Breast epithelium (tissue), 4 donors: ENCODE measurements at regions not wholly inside any gene's neighbourhood (a gene's known extent, or its start where the extent isn't known, plus 50 kb on each side); places are given as distances from the start of the nearest gene placed in this dataset.

Experiments used
- DNase-seq, 2 donors: peaks; one replicate each; pipeline ENCODE4 v3.0.0-alpha.2; 2019; ENCODE audit warnings: low spot score in 2 of 2
- H3K27ac ChIP-seq, 2 donors: fragments of 200-600 bp; sonication (generic) in 1 of 2; one replicate each; pipeline ENCODE4 v1.5.1; 2016 to 2019; ENCODE audit warnings: mild to moderate bottlenecking in 1 of 2
- H3K27me3 ChIP-seq, 2 donors: fragments of 200-600 bp; sonication (generic) in 1 of 2; one replicate each; pipeline versions ENCODE4 v1.5.1 to v1.6.0; 2017 to 2019; ENCODE audit warnings: control low read depth in 1 of 2, mild to moderate bottlenecking in 1 of 2
- H3K36me3 ChIP-seq: fragments of 200-600 bp; one replicate; pipeline ENCODE4 v1.5.1; 2019
- H3K4me1 ChIP-seq, 2 donors: fragments of 200-600 bp; sonication (generic); one replicate each; pipeline ENCODE4 v1.5.1; 2016 to 2019; ENCODE audit warnings: control low read depth in 1 of 2
- H3K4me3 ChIP-seq, 3 donors: fragments of 200-600 bp; sonication (generic); 1 replicate in 2 of 3; 2 replicates in 1 of 3; pipeline ENCODE4 v1.5.1; 2016 to 2019; ENCODE audit warnings: mild to moderate bottlenecking in 3 of 3, moderate library complexity in 2 of 3
- H3K9me3 ChIP-seq, 2 donors: fragments of 200-600 bp; sonication (generic) in 1 of 2; one replicate each; pipeline ENCODE4 v1.5.1; 2016 to 2019; ENCODE audit warnings: control low read depth in 1 of 2
- CTCF ChIP-seq, 3 donors: fragments of 450-650 bp; IDR thresholded peaks; one replicate each; pipeline ENCODE4 v1.5.1; 2016 to 2017; ENCODE audit warnings: antibody characterized with exemption in 3 of 3, mild to moderate bottlenecking in 3 of 3, moderate library complexity in 3 of 3
- POLR2A ChIP-seq: fragments of 450-650 bp; IDR thresholded peaks from one replicate; pipeline ENCODE4 v1.6.1; 2016; ENCODE audit warnings: antibody characterized with exemption, mild to moderate bottlenecking, moderate library complexity
- POLR2AphosphoS5 ChIP-seq, 3 donors: sonication (generic); formaldehyde crosslinking; IDR thresholded peaks; one replicate each; pipeline ENCODE4 v1.6.1; 2017; ENCODE audit warnings: antibody characterized with exemption in 3 of 3
- intact Hi-C: fragments of 100-400 bp; cut with DNase I; formaldehyde crosslinking; loops from one replicate; pipeline ENCODE4 v1.15.1; 2023; ENCODE audit warnings: low total_unique reads

DNA sequence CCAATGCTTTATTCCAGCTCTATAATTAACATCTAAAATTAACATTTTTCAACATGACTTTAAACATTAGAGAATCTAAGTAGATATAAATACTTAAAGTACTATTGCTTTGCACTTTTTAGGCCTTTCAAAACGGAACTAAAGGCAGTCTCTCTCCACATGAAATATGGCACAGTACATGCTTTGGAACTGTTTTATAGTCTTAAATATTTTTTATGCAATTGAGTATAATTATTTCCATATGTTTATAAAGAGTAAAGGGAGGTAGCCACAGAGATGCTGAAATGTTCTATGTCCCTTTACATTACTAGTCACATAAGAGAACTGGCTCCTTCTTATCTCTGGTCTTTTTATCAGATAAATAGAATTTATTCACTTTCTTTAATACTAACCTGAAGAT, 674.0 kb downstream of the PLCL1 start:
- no peak for DNase-seq
- TF ChIP-seq POLR2AphosphoS5 (IDR thresholded peaks at IDR 0.05) (no peak), CTCF (IDR thresholded peaks at IDR 0.05) (no peak), POLR2A (no peak)
- intact Hi-C loops: no loop called here
- no peaks in the 10 kb centered on the region for H3K4me1 ChIP-seq
- H3K27ac ChIP-seq: no peak overlapping the region
- H3K27me3 ChIP-seq: no peaks in the 10 kb centered on the region
- H3K9me3 ChIP-seq: no peaks in the 10 kb centered on the region
- no peaks in the 10 kb centered on the region for H3K36me3 ChIP-seq
- no peak overlapping the region for H3K4me3 ChIP-seq

DNA sequence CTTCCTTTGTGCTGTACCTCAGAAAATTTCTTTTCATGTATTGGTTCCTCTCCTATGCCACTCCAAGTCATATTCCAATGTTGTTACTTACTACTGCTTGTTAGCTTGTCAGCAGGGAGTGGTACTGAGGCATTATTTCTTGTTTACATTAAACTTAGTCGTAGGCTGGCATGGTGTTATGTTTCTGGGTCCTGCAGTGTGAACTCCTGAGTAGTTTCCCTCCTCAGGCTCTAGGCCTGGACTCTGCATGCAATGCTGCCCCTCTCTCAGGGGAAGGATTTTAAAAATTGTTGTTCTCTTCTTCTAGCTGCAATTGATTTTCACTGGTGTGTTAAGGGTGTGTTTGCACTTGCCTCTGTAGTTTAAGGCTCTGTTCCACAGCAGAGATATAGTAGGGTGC, 671.6 kb downstream of the PLCL1 start:
- DNase-seq: no peak
- no peaks in the 10 kb centered on the region for H3K4me1 ChIP-seq
- no peaks in the 10 kb centered on the region for H3K9me3 ChIP-seq
- TF ChIP-seq POLR2A (no peak), POLR2AphosphoS5 (IDR thresholded peaks at IDR 0.05) (no peak), CTCF (IDR thresholded peaks at IDR 0.05) (no peak)
- no peaks in the 10 kb centered on the region for H3K27me3 ChIP-seq
- H3K27ac ChIP-seq: no peak overlapping the region
- H3K36me3 ChIP-seq: no peaks in the 10 kb centered on the region
- intact Hi-C loops: no loop called here
- no peak overlapping the region for H3K4me3 ChIP-seq

- Histone ChIP-seq H3K27ac (no peak overlapping the region), H3K36me3 (no peaks in the 10 kb centered on the region), H3K4me3 (no peak overlapping the region), H3K4me1 (no peaks in the 10 kb centered on the region), H3K27me3 (no peaks in the 10 kb centered on the region), H3K9me3 (no peaks in the 10 kb centered on the region)
- no peak for TF ChIP-seq CTCF (IDR thresholded peaks at IDR 0.05)
- no peak for TF ChIP-seq POLR2A
- TF ChIP-seq POLR2AphosphoS5 (IDR thresholded peaks at IDR 0.05): no peak
- intact Hi-C loops: no loop called here
- DNase-seq: no peak
These were observed 666.9 kb downstream of the PLCL1 start for GRCh38 chr2:198471291-198471690.

DNA sequence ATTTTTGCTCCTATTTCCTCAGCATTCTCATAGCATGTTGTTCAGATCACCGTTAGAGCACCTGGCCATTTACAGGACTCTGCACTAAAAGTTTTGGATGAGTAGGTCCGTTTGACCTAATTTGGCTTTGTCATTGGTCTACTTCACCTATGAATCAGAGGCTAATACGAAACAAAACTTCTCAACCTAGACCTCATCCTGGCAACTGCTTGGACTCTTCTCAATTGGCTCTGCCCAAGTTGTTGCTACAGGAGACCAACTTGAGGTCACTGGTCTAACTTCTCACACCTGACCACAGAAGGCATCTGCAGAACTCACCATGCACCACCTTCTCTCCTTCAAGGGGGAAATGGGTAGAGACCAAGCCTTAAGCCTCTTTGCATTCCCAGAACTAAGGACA, 663.7 kb downstream of the PLCL1 start:
- Histone ChIP-seq H3K9me3 (no peaks in the 10 kb centered on the region), H3K4me1 (no peaks in the 10 kb centered on the region), H3K27me3 (no peaks in the 10 kb centered on the region), H3K4me3 (no peak overlapping the region), H3K27ac (no peak overlapping the region), H3K36me3 (no peaks in the 10 kb centered on the region)
- no peak for DNase-seq
- intact Hi-C loops: no loop called here
- TF ChIP-seq POLR2AphosphoS5 (IDR thresholded peaks at IDR 0.05) (no peak), POLR2A (no peak), CTCF (IDR thresholded peaks at IDR 0.05) (no peak)

DNA sequence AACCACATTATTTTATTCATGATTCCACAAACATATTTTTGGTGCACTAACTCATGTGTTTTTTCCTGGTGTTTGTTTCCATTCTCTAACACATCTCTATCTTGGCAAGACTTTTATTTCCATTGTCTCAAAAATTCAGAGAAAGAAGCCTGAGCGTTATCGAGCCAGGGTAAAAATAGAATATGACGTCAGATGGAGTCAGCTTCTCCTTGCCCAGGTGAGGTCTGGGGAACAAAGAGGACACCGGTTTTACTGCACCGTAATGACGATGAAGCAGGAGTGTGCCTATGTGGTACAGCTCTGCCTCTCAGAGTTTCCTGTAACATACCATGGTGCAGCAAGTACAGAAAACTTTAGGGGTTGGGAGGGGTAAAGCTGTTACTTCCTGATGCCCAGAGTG, 661.6 kb downstream of the PLCL1 start:
- H3K36me3 ChIP-seq: no peaks in the 10 kb centered on the region

More for the DNA sequence above, 661.6 kb downstream of the PLCL1 start:
- TF ChIP-seq POLR2AphosphoS5 (IDR thresholded peaks at IDR 0.05) (no peak), POLR2A (no peak), CTCF (IDR thresholded peaks at IDR 0.05) (no peak)
- Histone ChIP-seq H3K9me3 (no peaks in the 10 kb centered on the region), H3K27ac (no peak overlapping the region), H3K27me3 (no peaks in the 10 kb centered on the region), H3K4me3 (no peak overlapping the region), H3K4me1 (no peaks in the 10 kb centered on the region)
- no peak for DNase-seq
- intact Hi-C loops: no loop called here
